Progenitor cell of endocrine pancreas (in vitro differentiated cells): ENCODE measurements at regions not wholly inside any gene's neighbourhood (a gene's known extent, or its start where the extent isn't known, plus 50 kb on each side); places are given as distances from the start of the nearest gene placed in this dataset.

Source experiments
- DNase-seq: peaks from one replicate; pipeline ENCODE4 v3.0.0; 2021; ENCODE audit warnings: low spot score; ENCODE audit not compliant: unreplicated experiment
- H3K27ac Mint-ChIP-seq: 2 replicates; pipeline ENCODE4 v1.8.0; 2021; ENCODE audit warnings: mild to moderate bottlenecking, moderate library complexity, mixed read lengths
- H3K27me3 Mint-ChIP-seq: 2 replicates; pipeline ENCODE4 v1.8.0; 2021; ENCODE audit warnings: mixed read lengths
- H3K36me3 Mint-ChIP-seq: 2 replicates; pipeline ENCODE4 v1.8.0; 2022; ENCODE audit warnings: mixed read lengths; ENCODE audit not compliant: insufficient read depth
- H3K4me1 Mint-ChIP-seq: 2 replicates; pipeline ENCODE4 v1.8.0; 2021; ENCODE audit warnings: low read depth, mixed read lengths
- H3K4me3 Mint-ChIP-seq: 2 replicates; pipeline ENCODE4 v1.8.0; 2021; ENCODE audit warnings: low read depth, mild to moderate bottlenecking, moderate library complexity, mixed read lengths
- H3K9me3 Mint-ChIP-seq: 2 replicates; pipeline ENCODE4 v1.8.0; 2021; ENCODE audit warnings: low read depth, mixed read lengths
- TF ChIP-seq, protein P1 (sequence below): fragments of 200-600 bp; sonication (generic); IDR thresholded peaks from one replicate; pipeline ENCODE4 v1.5.0; 2021; ENCODE audit warnings: antibody characterized with exemption, mild to moderate bottlenecking; ENCODE audit not compliant: unreplicated experiment

DNA sequence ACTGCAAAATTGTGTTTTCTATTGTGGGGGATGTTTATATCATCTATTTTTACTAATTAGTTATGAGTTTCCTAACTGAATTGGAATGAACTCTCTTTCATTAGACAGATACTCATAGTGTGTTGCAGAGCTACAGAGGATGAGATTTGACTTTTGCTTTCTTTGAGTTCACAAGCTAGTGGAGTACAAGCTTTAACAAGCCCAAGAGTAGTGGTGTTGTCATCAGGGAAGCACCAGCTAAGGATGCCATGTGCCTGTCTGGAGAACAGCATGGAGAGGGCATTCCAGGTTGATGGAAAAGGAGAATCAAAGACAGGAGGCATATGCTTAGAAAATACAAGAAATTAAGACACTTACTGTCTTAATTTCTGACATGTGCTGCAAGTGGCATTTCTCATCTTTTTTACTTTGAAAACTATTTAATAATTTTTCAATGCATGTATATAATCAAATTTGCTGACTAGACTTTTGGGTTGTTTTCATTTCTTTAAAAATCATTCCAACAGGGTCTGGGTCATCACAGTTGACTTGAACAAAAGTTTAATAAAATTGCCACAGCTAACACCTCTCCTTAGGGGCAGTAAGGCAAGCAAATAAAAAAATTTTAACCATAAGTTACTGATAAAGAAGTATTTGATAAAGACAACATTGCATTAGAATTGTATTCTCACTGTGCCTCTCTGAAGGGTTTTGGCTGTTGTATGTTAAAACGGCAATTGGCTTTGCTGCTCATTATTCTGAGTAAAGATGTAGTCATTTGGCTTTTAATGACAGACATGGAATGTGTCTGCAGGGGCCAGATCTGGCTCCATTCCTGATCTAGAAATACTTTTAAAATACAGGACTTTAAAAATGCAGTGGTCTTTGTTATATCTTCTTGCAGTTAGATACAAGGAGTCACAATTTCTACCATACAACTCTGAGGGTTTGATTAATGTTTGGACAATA lies 323.7 kb upstream of the CDH11 start:
- TF ChIP-seq, protein P1, sequence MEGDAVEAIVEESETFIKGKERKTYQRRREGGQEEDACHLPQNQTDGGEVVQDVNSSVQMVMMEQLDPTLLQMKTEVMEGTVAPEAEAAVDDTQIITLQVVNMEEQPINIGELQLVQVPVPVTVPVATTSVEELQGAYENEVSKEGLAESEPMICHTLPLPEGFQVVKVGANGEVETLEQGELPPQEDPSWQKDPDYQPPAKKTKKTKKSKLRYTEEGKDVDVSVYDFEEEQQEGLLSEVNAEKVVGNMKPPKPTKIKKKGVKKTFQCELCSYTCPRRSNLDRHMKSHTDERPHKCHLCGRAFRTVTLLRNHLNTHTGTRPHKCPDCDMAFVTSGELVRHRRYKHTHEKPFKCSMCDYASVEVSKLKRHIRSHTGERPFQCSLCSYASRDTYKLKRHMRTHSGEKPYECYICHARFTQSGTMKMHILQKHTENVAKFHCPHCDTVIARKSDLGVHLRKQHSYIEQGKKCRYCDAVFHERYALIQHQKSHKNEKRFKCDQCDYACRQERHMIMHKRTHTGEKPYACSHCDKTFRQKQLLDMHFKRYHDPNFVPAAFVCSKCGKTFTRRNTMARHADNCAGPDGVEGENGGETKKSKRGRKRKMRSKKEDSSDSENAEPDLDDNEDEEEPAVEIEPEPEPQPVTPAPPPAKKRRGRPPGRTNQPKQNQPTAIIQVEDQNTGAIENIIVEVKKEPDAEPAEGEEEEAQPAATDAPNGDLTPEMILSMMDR: no peak
- no peak for DNase-seq
- H3K4me1 Mint-ChIP-seq: no peaks in the 10 kb centered on the region
- no peak overlapping the region for H3K27ac Mint-ChIP-seq
- H3K27me3 Mint-ChIP-seq: peaks cover 12% of the 10 kb centered on the region
- no peaks in the 10 kb centered on the region for H3K36me3 Mint-ChIP-seq
- no peak overlapping the region for H3K4me3 Mint-ChIP-seq
- no peaks in the 10 kb centered on the region for H3K9me3 Mint-ChIP-seq

DNA sequence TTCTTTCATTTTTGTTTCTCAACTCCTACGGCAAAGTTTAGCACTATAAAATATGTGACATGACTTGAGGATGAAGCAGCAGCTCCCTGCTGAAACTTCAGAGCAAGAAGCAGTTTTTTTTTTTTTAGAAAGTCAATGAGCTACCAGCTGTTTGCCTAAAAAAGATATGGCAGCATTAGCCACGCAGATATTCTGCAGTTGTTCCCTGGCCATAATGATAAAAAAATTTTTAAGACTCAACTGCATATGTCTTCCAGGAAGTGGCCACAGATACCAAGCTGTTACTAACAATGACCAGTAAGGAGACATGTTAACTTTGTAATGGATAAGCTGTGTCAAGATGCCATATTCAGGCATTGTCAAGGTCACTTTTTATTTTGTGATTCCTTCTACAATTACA lies 319.6 kb upstream of the CDH11 start:
- H3K4me3 Mint-ChIP-seq: no peak overlapping the region
- no peaks in the 10 kb centered on the region for H3K9me3 Mint-ChIP-seq
- TF ChIP-seq, protein P1: no peak
- no peak overlapping the region for H3K27ac Mint-ChIP-seq
- no peak for DNase-seq
- no peaks in the 10 kb centered on the region for H3K36me3 Mint-ChIP-seq
- H3K27me3 Mint-ChIP-seq: peaks cover 16% of the 10 kb centered on the region
- no peaks in the 10 kb centered on the region for H3K4me1 Mint-ChIP-seq

DNA sequence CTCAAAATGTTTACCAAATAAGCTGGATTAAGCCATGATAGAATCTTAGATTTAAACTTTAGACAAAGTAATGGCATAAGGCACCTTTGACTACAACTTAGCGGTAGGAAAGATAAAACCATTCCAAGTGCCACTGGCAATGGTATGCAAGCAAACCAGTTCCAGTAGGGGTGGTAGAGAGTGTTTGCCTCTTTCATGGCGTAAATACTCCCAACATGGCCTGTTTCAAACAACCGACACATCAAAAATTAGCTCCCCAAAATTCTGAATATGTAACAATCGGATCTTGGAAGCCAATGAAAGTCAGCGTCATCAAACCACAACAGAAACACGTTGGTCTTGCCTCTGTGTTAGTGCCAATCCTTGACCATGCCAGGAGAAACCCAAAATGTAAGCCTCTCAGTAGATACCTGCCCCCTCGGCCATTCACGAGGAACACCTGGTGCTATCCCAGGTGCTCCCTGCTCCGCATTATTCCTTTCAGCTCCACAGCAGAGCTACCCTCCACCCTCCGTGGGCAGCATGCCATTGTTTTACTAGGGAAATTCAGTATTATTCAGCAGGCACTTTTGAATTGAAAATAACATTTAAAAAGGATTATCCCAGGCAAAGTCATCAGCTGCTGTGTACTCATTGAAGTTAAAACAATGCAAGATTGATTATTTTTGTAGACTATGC lies 307.8 kb upstream of the CDH11 start:
- no peaks in the 10 kb centered on the region for H3K36me3 Mint-ChIP-seq

DNA sequence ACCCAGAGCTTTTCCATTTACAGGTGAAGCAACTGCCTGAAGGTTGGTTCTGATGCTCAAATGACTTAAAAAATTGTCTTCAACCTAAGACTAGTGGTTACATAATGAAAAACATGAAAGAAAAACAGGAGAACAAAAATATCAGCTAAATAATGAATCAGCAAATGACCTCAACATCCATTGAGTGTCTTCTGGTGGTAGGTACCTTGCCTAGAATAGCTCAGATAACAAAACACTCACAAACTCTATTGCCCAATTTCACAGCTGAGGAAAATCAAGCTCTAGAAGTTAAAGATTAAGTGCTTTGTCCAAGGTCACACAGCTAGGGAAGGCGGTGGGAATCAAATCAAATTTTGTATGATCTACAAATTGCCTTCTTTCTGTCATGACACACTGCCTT lies 304.6 kb upstream of the CDH11 start:
- no peaks in the 10 kb centered on the region for H3K36me3 Mint-ChIP-seq

More for the DNA sequence above, 307.8 kb upstream of the CDH11 start:
- Mint-ChIP-seq H3K27ac (no peak overlapping the region), H3K9me3 (no peaks in the 10 kb centered on the region), H3K4me1 (no peaks in the 10 kb centered on the region), H3K4me3 (no peak overlapping the region), H3K27me3 (peaks cover 5% of the 10 kb centered on the region)
- TF ChIP-seq, protein P1: no peak
- DNase-seq: no peak

DNA sequence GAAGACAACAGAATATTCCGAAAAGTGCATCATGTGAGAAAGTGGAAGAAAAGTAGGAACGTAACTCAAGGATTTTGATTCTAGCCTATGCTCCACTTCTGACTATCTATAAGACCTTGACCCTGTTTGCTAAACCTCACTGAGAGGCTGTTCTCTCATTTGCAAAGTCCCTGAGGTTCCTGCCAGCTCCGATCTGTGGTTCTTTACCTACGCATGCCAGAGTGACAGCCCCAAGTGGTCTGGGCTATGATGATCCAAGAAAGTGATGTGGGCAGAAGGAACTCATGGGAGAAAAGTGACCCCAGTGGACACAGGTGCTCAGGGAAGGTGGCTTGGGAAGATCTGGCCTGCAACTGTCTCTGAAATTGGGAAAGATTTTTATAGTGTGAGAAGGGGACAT lies 301.1 kb upstream of the CDH11 start:
- no peak for DNase-seq
- TF ChIP-seq, protein P1: no peak
- Mint-ChIP-seq H3K27ac (no peak overlapping the region), H3K4me1 (no peaks in the 10 kb centered on the region), H3K9me3 (no peaks in the 10 kb centered on the region), H3K27me3 (peaks cover 5% of the 10 kb centered on the region), H3K4me3 (no peak overlapping the region), H3K36me3 (no peaks in the 10 kb centered on the region)

More for the DNA sequence above, 304.6 kb upstream of the CDH11 start:
- Mint-ChIP-seq H3K27ac (no peak overlapping the region), H3K27me3 (no peaks in the 10 kb centered on the region), H3K4me3 (no peak overlapping the region), H3K9me3 (no peaks in the 10 kb centered on the region), H3K4me1 (no peaks in the 10 kb centered on the region)
- TF ChIP-seq, protein P1: no peak
- no peak for DNase-seq
